Calu3 (cell line): ENCODE measurements at regions not wholly inside any gene's neighbourhood (a gene's known extent, or its start where the extent isn't known, plus 50 kb on each side); places are given as distances from the start of the nearest gene placed in this dataset.

Source experiments
- BruUV-seq: library from RNA; stranded (reverse); fragments of 400-500 nt; replicated peaks from 2 replicates; lab custom pipeline; 2021; lab: Mats Ljungman, UMichigan
- CTCF ChIA-PET: fragments of 300-600 bp; sonication (Branson Sonifier 250); formaldehyde crosslinking; loops from one replicate; lab custom pipeline; 2022; ENCODE audit warnings: antibody characterized with exemption; lab: Charles Lee
- DNase-seq: peaks from one replicate; pipeline ENCODE4 v3.0.0; 2022
- H3K27ac Mint-ChIP-seq: one replicate; pipeline ENCODE4 v1.8.0; 2022; ENCODE audit warnings: mixed read lengths; ENCODE audit not compliant: unreplicated experiment
- H3K27me3 Mint-ChIP-seq: one replicate; pipeline ENCODE4 v1.8.0; 2022; ENCODE audit warnings: mixed read lengths; ENCODE audit not compliant: unreplicated experiment
- H3K36me3 Mint-ChIP-seq: one replicate; pipeline ENCODE4 v1.8.0; 2022; ENCODE audit warnings: mild to moderate bottlenecking, moderate library complexity, mixed read lengths; ENCODE audit not compliant: insufficient read depth, unreplicated experiment
- H3K4me1 Mint-ChIP-seq: one replicate; pipeline ENCODE4 v1.8.0; 2022; ENCODE audit warnings: mild to moderate bottlenecking, low read depth, mixed read lengths; ENCODE audit not compliant: unreplicated experiment
- H3K4me3 Mint-ChIP-seq: one replicate; pipeline ENCODE4 v1.8.0; 2022; ENCODE audit warnings: mild to moderate bottlenecking, low read depth, moderate library complexity, mixed read lengths; ENCODE audit not compliant: unreplicated experiment
- H3K9me3 Mint-ChIP-seq: one replicate; pipeline ENCODE4 v1.8.0; 2022; ENCODE audit warnings: low read depth, mixed read lengths; ENCODE audit not compliant: unreplicated experiment
- intact Hi-C: fragments of 100-400 bp; cut with micrococcal nuclease; formaldehyde crosslinking; loops from one replicate; pipeline ENCODE4 v1.10.0; 2022; ENCODE audit not compliant: unreplicated experiment
- TF ChIP-seq, protein P1 (sequence below): fragments of 200-600 bp; IDR thresholded peaks from one replicate; pipeline ENCODE4 v1.8.0; 2022; ENCODE audit warnings: antibody characterized with exemption; ENCODE audit not compliant: unreplicated experiment

DNA sequence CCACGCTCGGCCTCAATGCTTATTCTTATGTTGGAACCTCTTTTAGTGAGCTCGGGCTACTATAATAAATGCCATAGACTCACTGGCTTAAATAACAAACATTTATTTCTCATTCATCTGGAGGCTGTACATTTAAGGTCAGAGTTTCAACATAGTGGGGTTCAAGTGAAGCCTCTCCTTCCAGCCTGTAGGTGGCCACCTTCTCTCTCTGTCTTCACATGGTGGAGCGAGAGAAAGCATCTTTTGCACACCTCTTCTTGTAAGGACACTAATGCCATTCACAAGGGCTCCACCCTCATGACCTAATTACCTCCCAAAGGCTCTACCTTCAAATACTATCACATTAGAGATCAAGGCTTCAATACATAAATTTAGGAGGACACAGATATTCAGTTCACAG, 520.3 kb upstream of the EPHA6 start:
- TF ChIP-seq, protein P1, sequence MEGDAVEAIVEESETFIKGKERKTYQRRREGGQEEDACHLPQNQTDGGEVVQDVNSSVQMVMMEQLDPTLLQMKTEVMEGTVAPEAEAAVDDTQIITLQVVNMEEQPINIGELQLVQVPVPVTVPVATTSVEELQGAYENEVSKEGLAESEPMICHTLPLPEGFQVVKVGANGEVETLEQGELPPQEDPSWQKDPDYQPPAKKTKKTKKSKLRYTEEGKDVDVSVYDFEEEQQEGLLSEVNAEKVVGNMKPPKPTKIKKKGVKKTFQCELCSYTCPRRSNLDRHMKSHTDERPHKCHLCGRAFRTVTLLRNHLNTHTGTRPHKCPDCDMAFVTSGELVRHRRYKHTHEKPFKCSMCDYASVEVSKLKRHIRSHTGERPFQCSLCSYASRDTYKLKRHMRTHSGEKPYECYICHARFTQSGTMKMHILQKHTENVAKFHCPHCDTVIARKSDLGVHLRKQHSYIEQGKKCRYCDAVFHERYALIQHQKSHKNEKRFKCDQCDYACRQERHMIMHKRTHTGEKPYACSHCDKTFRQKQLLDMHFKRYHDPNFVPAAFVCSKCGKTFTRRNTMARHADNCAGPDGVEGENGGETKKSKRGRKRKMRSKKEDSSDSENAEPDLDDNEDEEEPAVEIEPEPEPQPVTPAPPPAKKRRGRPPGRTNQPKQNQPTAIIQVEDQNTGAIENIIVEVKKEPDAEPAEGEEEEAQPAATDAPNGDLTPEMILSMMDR, result no peak
- no peaks in the 10 kb centered on the region for H3K27me3 Mint-ChIP-seq
- H3K9me3 Mint-ChIP-seq, result no peaks in the 10 kb centered on the region
- no peak for DNase-seq
- no peak overlapping the region for H3K27ac Mint-ChIP-seq
- H3K4me1 Mint-ChIP-seq, result no peaks in the 10 kb centered on the region
- no peaks in the 10 kb centered on the region for H3K36me3 Mint-ChIP-seq
- intact Hi-C loops, result no loop called here
- BruUV-seq, result no TSS peak
- no peak overlapping the region for H3K4me3 Mint-ChIP-seq
- CTCF ChIA-PET, result no interaction called here

DNA sequence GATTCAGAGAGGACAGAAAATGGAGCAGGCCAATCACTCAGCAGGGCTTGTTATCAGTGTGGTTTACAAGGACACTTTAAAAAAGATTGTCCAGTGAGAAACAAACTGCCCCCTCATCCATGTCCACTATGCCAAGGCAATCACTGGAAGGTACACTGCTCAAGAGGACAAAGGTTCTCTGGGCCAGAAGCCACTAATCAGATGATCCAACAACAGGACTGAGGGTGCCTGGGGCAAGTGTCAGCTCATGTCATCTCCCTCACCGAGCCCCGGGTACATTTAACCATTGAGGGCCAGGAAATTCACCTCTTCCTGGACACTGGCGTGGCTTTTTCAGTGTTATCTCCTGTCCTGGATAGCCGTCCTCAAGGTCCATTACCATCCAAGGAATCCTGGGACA, 513.7 kb upstream of the EPHA6 start:
- H3K36me3 Mint-ChIP-seq, result no peaks in the 10 kb centered on the region
- no peaks in the 10 kb centered on the region for H3K27me3 Mint-ChIP-seq
- H3K27ac Mint-ChIP-seq, result no peak overlapping the region
- no peak for DNase-seq
- no peaks in the 10 kb centered on the region for H3K4me1 Mint-ChIP-seq
- H3K9me3 Mint-ChIP-seq, result peaks cover 2% of the 10 kb centered on the region
- no peak overlapping the region for H3K4me3 Mint-ChIP-seq
- BruUV-seq, result no TSS peak
- intact Hi-C loops, result no loop called here
- CTCF ChIA-PET, result no interaction called here
- TF ChIP-seq, protein P1, result no peak

DNA sequence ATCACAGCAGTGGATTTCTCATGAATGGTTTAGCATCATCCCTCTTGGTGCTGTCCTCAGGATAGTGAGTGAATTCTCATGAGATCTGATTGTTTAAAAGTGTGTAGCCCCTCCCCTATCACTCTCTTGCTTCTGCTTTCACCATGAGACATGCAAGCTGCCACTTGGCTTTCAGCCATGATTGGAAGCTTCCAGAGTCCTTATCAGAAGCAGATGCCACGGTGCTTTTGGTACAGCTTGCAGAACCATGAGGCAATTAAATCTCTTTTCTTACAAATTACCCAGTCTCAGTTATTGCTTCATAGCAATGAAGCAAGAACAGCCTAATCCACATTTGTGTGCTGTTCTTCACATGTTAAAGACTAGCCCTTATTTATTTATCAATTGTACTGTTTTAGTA, 495.2 kb upstream of the EPHA6 start:
- CTCF ChIA-PET, result no interaction called here
- H3K4me1 Mint-ChIP-seq, result no peaks in the 10 kb centered on the region
- intact Hi-C loops, result no loop called here
- peaks cover 3% of the 10 kb centered on the region for H3K9me3 Mint-ChIP-seq
- no peak for DNase-seq
- no TSS peak for BruUV-seq
- TF ChIP-seq, protein P1, result no peak
- H3K4me3 Mint-ChIP-seq, result no peak overlapping the region
- no peak overlapping the region for H3K27ac Mint-ChIP-seq
- H3K36me3 Mint-ChIP-seq, result no peaks in the 10 kb centered on the region
- no peaks in the 10 kb centered on the region for H3K27me3 Mint-ChIP-seq

DNA sequence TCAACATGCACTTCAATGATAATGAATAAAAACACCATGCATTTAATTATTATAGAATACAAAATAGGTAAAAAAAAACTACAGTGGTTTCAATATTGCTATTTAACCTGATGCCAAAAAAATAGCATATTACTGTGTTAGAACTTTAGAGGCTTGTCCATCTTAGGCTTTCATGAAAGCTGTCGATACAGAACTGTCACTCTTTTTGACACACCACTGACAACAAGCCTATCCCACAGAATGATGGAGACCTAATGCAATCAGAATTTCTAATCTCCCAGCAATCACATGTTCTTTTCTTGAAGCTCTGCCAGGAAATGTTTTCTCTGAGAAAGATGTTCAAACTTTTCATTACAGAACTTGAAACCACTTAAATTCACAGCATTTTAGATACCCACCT, 490.3 kb upstream of the EPHA6 start:
- no peak overlapping the region for H3K27ac Mint-ChIP-seq
- BruUV-seq, result no TSS peak
- H3K9me3 Mint-ChIP-seq, result no peaks in the 10 kb centered on the region
- no peaks in the 10 kb centered on the region for H3K36me3 Mint-ChIP-seq
- H3K4me1 Mint-ChIP-seq, result no peaks in the 10 kb centered on the region
- H3K27me3 Mint-ChIP-seq, result no peaks in the 10 kb centered on the region
- intact Hi-C loops, result no loop called here
- no peak overlapping the region for H3K4me3 Mint-ChIP-seq
- DNase-seq, result no peak
- CTCF ChIA-PET, result no interaction called here
- TF ChIP-seq, protein P1, result no peak

DNA sequence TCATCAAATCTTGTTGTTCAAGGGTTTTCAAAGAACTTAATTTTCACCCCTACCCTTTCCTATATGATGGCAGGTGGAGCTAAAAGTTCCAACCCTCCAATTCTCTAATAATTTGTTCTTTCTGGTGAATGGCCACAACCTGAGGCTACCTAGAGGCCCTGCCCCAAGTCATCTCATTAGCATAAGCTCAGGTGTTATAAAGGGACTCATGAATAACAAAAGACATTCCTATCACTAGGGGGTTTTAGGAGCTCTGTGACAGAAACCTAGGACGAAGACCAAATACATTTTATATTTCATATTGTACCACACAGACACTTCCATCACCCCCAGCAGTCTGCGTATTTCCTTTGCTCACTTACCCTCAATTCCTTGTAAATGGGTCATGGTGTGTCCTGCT, 483.6 kb upstream of the EPHA6 start:
- H3K36me3 Mint-ChIP-seq, result no peaks in the 10 kb centered on the region
- no TSS peak for BruUV-seq
- H3K4me1 Mint-ChIP-seq, result no peaks in the 10 kb centered on the region
- DNase-seq, result no peak
- intact Hi-C loops, result loop anchor here (1.0 to 10.0 kb wide), 2 partner anchors 264 to 483 kb away; no protein-coding TSS in a partner anchor
- no peaks in the 10 kb centered on the region for H3K9me3 Mint-ChIP-seq
- no peak overlapping the region for H3K27ac Mint-ChIP-seq
- TF ChIP-seq, protein P1, result no peak
- CTCF ChIA-PET, result no interaction called here
- H3K4me3 Mint-ChIP-seq, result no peak overlapping the region
- H3K27me3 Mint-ChIP-seq, result no peaks in the 10 kb centered on the region
